HepG2 (cell line): ENCODE measurements at regions not wholly inside any gene's neighbourhood (a gene's known extent, or its start where the extent isn't known, plus 50 kb on each side); places are given as distances from the start of the nearest gene placed in this dataset.

Source experiments
- ATAC-seq: fragments of 200-7000 bp; cut with Tn5 transposase; 3 replicates; pipeline ENCODE4 v1.9.1; 2020; ENCODE audit warnings: mild to moderate bottlenecking, moderate library complexity
- BruUV-seq: library from RNA; stranded (reverse); fragments of 400-500 nt; replicated peaks from 2 replicates; lab custom pipeline; 2021; lab: Mats Ljungman, UMichigan
- CTCF ChIA-PET: fragments of 300-600 bp; formaldehyde crosslinking; extraction: SDS; loops from one replicate; lab custom pipeline; 2021; ENCODE audit warnings: low total read pairs, inconsistent platforms, low intra/inter-chr PET ratio; lab: Yijun Ruan, JAX
- POLR2A ChIA-PET: fragments of 350-600 bp; sonication (Branson Sonifier 250); formaldehyde crosslinking; loops from one replicate; lab custom pipeline; 2020; ENCODE audit warnings: antibody characterized with exemption, inconsistent platforms; lab: Yijun Ruan, JAX
- DNase-seq: peaks from one replicate; pipeline ENCODE4 v3.0.0-alpha.2; 2015; ENCODE audit warnings: low spot score
- FAIRE-seq: peaks from 3 replicates; lab custom pipeline; 2011; peaks lifted over from hg19 to GRCh38; lab: Jason Lieb, UNC
- H2AFZ ChIP-seq: one replicate; pipeline ENCODE4 v1.6.1; 2011; ENCODE audit warnings: low read length, inconsistent platforms
- H3K27ac ChIP-seq: fragments of 300-600 bp; 3 replicates; pipeline ENCODE4 v1.8.0; 2011; ENCODE audit warnings: mixed run types, mild to moderate bottlenecking, mixed read lengths, low read length, inconsistent platforms; ENCODE audit not compliant: insufficient read depth; ENCODE audit errors: extremely low read length
- H3K27me3 ChIP-seq, 2 experiments: fragments of 200-600 bp in 1 of 2; 2 replicates in 1 of 2; 3 replicates in 1 of 2; pipeline versions ENCODE4 v1.6.0 to v1.8.0; 2011; ENCODE audit warnings: low read length in 2 of 2, mild to moderate bottlenecking in 2 of 2, moderate library complexity in 2 of 2, inconsistent platforms in 1 of 2; ENCODE audit not compliant: insufficient read depth in 2 of 2, control insufficient read depth in 1 of 2
- H3K36me3 ChIP-seq, 2 experiments: fragments of 200-600 bp in 1 of 2; replicated peaks in 1 of 2; 2 replicates in 1 of 2; 3 replicates in 1 of 2; pipeline versions ENCODE4 v1.5.1 to v1.8.0; 2011; ENCODE audit warnings: low read length in 2 of 2, inconsistent platforms in 1 of 2; ENCODE audit not compliant: insufficient read depth in 2 of 2, control insufficient read depth in 1 of 2
- H3K4me1 ChIP-seq: 2 replicates; pipeline ENCODE4 v1.5.1; 2012; ENCODE audit warnings: low read length, inconsistent platforms; ENCODE audit not compliant: insufficient read depth
- H3K4me2 ChIP-seq: 2 replicates; pipeline ENCODE4 v1.6.0; 2011; ENCODE audit warnings: low read depth, low read length, inconsistent platforms
- H3K4me3 ChIP-seq, 3 experiments: fragments of 200-600 bp in 1 of 3; sonication (generic), shearing (Covaris generic) in 1 of 3; replicated peaks in 1 of 3; 2 replicates each; pipeline ENCODE4 v1.5.1; 2011 to 2016; ENCODE audit warnings: low read length in 3 of 3, inconsistent platforms in 2 of 3, low read depth in 2 of 3, mild to moderate bottlenecking in 2 of 3, control low read depth in 1 of 3, mixed read lengths in 1 of 3; ENCODE audit not compliant: insufficient read depth in 1 of 3
- H3K79me2 ChIP-seq: one replicate; pipeline ENCODE4 v1.6.1; 2011; ENCODE audit warnings: low read length, inconsistent platforms; ENCODE audit not compliant: insufficient read depth
- H3K9ac ChIP-seq: 2 replicates; pipeline ENCODE4 v1.6.0; 2011; ENCODE audit warnings: mild to moderate bottlenecking, low read depth, low read length, inconsistent platforms; ENCODE audit not compliant: insufficient read depth
- H3K9me3 ChIP-seq: 2 replicates; pipeline ENCODE4 v1.5.1; 2012; ENCODE audit warnings: mild to moderate bottlenecking, low read length
- H4K20me1 ChIP-seq: 2 replicates; pipeline ENCODE4 v1.6.0; 2011; ENCODE audit warnings: inconsistent platforms, mild to moderate bottlenecking, low read length, moderate library complexity; ENCODE audit not compliant: insufficient read depth
- ATF7 ChIP-seq, 2 experiments: fragments of 450-650 bp in 1 of 2; sonication (generic) in 1 of 2; formaldehyde crosslinking in 1 of 2; IDR thresholded peaks; 2 replicates each; pipeline versions ENCODE4 v1.4.0 to v1.6.1; 2016 to 2020; ENCODE audit warnings: antibody characterized with exemption in 1 of 2, mild to moderate bottlenecking in 1 of 2, missing genetic modification reagents in 1 of 2
- CEBPB ChIP-seq: IDR thresholded peaks from 2 replicates; pipeline ENCODE4 v1.6.1; 2011; ENCODE audit warnings: low read depth, low read length, improper control_type of control experiment, borderline replicate concordance
- CHD2 ChIP-seq: IDR thresholded peaks from 2 replicates; pipeline ENCODE4 v1.6.1; 2011; ENCODE audit warnings: low read depth, low read length, improper control_type of control experiment
- CREB1 ChIP-seq, 2 experiments: fragments of 450-650 bp in 1 of 2; IDR thresholded peaks; 2 replicates each; pipeline ENCODE4 v1.6.1; 2016 to 2017; ENCODE audit warnings: control low read depth in 1 of 2, mild to moderate bottlenecking in 1 of 2, missing compliant biosample characterization in 1 of 2, missing genetic modification characterization in 1 of 2
- IRF2 ChIP-seq: IDR thresholded peaks from 2 replicates; pipeline ENCODE4 v1.6.1; 2018; ENCODE audit warnings: missing genetic modification reagents, missing compliant biosample characterization
- SMC3 ChIP-seq: IDR thresholded peaks from 2 replicates; pipeline ENCODE4 v1.6.1; 2011; ENCODE audit warnings: low read length, improper control_type of control experiment
- SRSF9 ChIP-seq: fragments of 200-400 bp; formaldehyde crosslinking; IDR thresholded peaks from 2 replicates; pipeline ENCODE4 v1.6.1; 2018; ENCODE audit warnings: borderline replicate concordance, mild to moderate bottlenecking, low read depth, low read length; ENCODE audit not compliant: insufficient read depth, poor library complexity, severe bottlenecking
- THAP9 ChIP-seq: sonication (generic); formaldehyde crosslinking; IDR thresholded peaks from 2 replicates; pipeline ENCODE4; 2020; ENCODE audit warnings: missing genetic modification reagents, mild to moderate bottlenecking, borderline replicate concordance
- ZNF101 ChIP-seq: sonication (generic); formaldehyde crosslinking; IDR thresholded peaks from 2 replicates; pipeline ENCODE4 v1.4.0; 2020; ENCODE audit warnings: mild to moderate bottlenecking, low read depth, missing genetic modification reagents, borderline replicate concordance
- ZNF510 ChIP-seq: sonication (generic); formaldehyde crosslinking; IDR thresholded peaks from 2 replicates; pipeline ENCODE4 v1.4.0; 2020; ENCODE audit warnings: low read depth, mild to moderate bottlenecking, missing genetic modification reagents
- ZSCAN12 ChIP-seq: sonication (generic); formaldehyde crosslinking; IDR thresholded peaks from 2 replicates; pipeline ENCODE4 v1.9.0; 2021; ENCODE audit warnings: mild to moderate bottlenecking, missing genetic modification reagents
- ZSCAN21 ChIP-seq: sonication (generic); formaldehyde crosslinking; IDR thresholded peaks from 2 replicates; pipeline ENCODE4 v1.8.0; 2022; ENCODE audit warnings: mild to moderate bottlenecking, missing genetic modification reagents, moderate library complexity, borderline replicate concordance
- WGBS: methylation state at CpG from one replicate; pipeline ENCODE4 v1.1.6; 2017; ENCODE audit warnings: low lambda C conversion rate; 5-methylcytosine and 5-hydroxymethylcytosine counted together
- in situ Hi-C: cut with HindIII; loops from 2 replicates; pipeline ENCODE4 v1.10.0; 2017; ENCODE audit warnings: low pct_unique_long_range_greater_than_20kb; ENCODE audit not compliant: extremely low pct_ligation_motif_present
- intact Hi-C: fragments of 100-400 bp; cut with micrococcal nuclease; formaldehyde crosslinking; loops from one replicate; pipeline ENCODE4 v1.10.0; 2022; ENCODE audit not compliant: unreplicated experiment
- TF ChIP-seq, protein P1 (sequence below): IDR thresholded peaks from 2 replicates; pipeline ENCODE4 v1.6.1; 2016; ENCODE audit warnings: missing compliant biosample characterization, missing genetic modification reagents, borderline replicate concordance

DNA sequence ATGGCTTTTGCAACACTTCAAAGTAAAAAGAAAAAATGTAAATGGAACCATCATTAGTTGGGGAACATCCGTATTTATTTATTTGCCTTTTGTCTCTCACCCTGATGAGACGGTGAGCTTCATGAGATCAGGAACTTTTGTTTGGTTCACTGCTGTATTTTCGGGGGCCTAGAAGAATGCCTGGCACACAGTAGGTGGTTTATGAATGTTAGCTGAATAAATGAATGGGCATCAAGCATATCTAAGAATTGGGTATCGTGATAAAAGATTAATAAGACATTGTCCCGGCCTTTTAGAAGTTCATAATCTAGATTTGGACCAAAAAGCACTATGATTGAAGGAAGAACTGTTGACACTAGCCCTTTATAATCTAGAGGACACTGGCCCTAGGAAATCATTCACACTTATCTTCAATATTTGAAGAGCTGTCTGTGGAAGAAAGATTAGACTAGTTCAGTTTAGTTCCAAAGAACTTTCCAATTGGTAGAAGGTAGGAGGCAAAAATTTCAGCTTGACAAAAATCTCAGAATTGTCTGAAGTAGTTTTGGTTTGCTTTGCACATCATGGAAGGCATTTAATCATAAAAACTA, 70.3 kb upstream of the CD83 start:
- Histone ChIP-seq H3K79me2 (no peaks in the 10 kb centered on the region), H3K27ac (no peak overlapping the region), H3K9ac (no peak overlapping the region), H2AFZ (no peak overlapping the region), H3K4me2 (no peak overlapping the region), H3K4me1 (no peaks in the 10 kb centered on the region), H3K36me3 (no peaks in the 10 kb centered on the region), H3K27me3 (peaks cover 0 to 14% of the 10 kb centered on the region in 2 experiments; a peak in 2 of 5 replicates), H3K4me3 (no peak overlapping the region)
- 5% methylated on average over 5 of the region's 5 CpGs for WGBS
- BruUV-seq = no TSS peak
- FAIRE-seq (no peak), DNase-seq (no peak)
- intact Hi-C loops = no loop called here
- POLR2A ChIA-PET = no interaction called here
- CTCF ChIA-PET = interaction anchor here (1.8 to 2.3 kb wide), 2 partner anchors 138 to 253 kb away, joined by 5 to 18 read pairs; no protein-coding TSS in a partner anchor
- TF ChIP-seq SRSF9 (no peak), SMC3 (no peak)
- TF ChIP-seq, all 625 proteins: peak for 0
- no peaks in the 10 kb centered on the region for H4K20me1 ChIP-seq
- in situ Hi-C loops = no loop called here
- H3K9me3 ChIP-seq = no peaks in the 10 kb centered on the region
- ATAC-seq = no peak

DNA sequence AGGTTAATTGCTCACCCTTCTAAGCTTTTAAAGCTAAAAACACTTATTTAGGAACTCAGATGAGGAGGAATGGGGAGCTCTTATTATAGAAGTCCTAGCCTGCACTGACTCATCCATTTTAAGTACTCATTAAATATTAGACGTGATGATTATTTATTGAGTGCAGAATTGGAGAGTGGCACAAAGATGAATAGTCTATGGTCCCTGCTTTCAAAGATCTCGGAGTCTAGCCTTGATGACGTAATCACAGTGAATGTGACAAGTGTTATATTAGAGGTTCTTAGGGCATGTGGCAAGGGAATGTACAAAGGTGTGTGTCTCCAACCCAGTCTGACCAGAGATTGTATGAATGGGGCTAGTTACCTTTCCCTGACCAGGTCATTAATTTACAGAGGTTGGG, 68.7 kb upstream of the CD83 start:
- Histone ChIP-seq H3K79me2 (no peaks in the 10 kb centered on the region), H3K36me3 (no peaks in the 10 kb centered on the region), H2AFZ (no peak overlapping the region), H3K4me3 (no peak overlapping the region), H4K20me1 (no peaks in the 10 kb centered on the region), H3K4me1 (no peaks in the 10 kb centered on the region), H3K9ac (no peak overlapping the region), H3K27me3 (peaks cover 0 to 19% of the 10 kb centered on the region in 2 experiments; a peak in 1 of 5 replicates), H3K27ac (no peak overlapping the region), H3K9me3 (no peaks in the 10 kb centered on the region), H3K4me2 (no peak overlapping the region)
- in situ Hi-C loops (no loop called here), intact Hi-C loops (no loop called here)
- no peak for DNase-seq
- POLR2A ChIA-PET = no interaction called here
- FAIRE-seq = no peak
- TF ChIP-seq THAP9 = no peak
- TF ChIP-seq, protein P1, sequence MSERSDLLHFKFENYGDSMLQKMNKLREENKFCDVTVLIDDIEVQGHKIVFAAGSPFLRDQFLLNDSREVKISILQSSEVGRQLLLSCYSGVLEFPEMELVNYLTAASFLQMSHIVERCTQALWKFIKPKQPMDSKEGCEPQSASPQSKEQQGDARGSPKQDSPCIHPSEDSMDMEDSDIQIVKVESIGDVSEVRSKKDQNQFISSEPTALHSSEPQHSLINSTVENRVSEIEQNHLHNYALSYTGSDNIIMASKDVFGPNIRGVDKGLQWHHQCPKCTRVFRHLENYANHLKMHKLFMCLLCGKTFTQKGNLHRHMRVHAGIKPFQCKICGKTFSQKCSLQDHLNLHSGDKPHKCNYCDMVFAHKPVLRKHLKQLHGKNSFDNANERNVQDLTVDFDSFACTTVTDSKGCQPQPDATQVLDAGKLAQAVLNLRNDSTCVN (CRISPR knock-in tag) = no peak
- peak; percentile 41; the same call in 1 of the 2 replicates for TF ChIP-seq CEBPB
- TF ChIP-seq ZNF510 = no peak
- peak; percentile 98 for TF ChIP-seq ATF7 (IDR thresholded peaks at IDR 0.05)
- TF ChIP-seq ATF7 (CRISPR knock-in tag; IDR thresholded peaks at IDR 0.05) = no peak
- TF ChIP-seq CHD2 = no peak
- TF ChIP-seq IRF2 (CRISPR knock-in tag) = no peak
- peak; percentile 92 for TF ChIP-seq CREB1 (IDR thresholded peaks at IDR 0.05)
- TF ChIP-seq CREB1 (CRISPR knock-in tag; IDR thresholded peaks at IDR 0.05) = no peak
- TF ChIP-seq ZSCAN12 = no peak
- TF ChIP-seq ZNF101 (CRISPR knock-in tag) = no peak
- TF ChIP-seq ZSCAN21 = no peak
- CTCF ChIA-PET = no interaction called here
- BruUV-seq = no TSS peak
- WGBS = 3% methylated on average over 3 of the region's 3 CpGs
- no peak for ATAC-seq
